ENCODE measurements at regions not wholly inside any gene's neighbourhood (a gene's known extent, or its start where the extent isn't known, plus 50 kb on each side); places are given as distances from the start of the nearest gene placed in this dataset.

DNA sequence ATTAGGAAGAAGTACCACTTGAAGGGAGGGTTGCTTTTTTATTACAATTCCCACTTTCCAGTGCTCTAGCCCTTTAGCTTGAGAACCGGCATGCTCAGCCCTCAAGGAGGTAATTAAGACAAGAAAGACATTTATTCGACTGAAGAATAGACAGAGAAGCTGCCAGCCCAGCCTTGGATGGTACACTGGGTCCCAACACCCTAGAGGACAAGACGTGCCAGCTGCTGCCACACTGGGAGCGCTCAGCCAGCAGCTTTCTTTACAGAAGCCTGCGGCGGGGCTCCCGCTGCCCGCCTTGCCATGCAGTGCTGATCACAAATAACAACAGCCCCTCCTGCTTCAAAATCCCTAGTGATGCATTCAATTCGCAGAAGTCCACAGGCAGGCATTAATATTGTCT, 746.3 kb upstream of the RAB6C start:
- Histone ChIP-seq H2AFZ (ENCODE audit: control insufficient read depth, low read length) (no peak overlapping the region), H3K27ac (ENCODE audit: control insufficient read depth, insufficient read depth, low read length) (no peak overlapping the region), H3K9ac (ENCODE audit: control insufficient read depth, extremely low read depth, insufficient read depth, low read length) (no peak overlapping the region), H3K9me3 (ENCODE audit: control insufficient read depth, low read depth, low read length) (no peaks in the 10 kb centered on the region), H3K27me3 (ENCODE audit: control insufficient read depth, extremely low read depth, insufficient read depth, low read length) (no peaks in the 10 kb centered on the region), H3K9me1 (ENCODE audit: control insufficient read depth, extremely low read depth, insufficient read depth, low read length) (no peaks in the 10 kb centered on the region), H3K4me1 (ENCODE audit: control insufficient read depth, extremely low read depth, insufficient read depth, low read length) (peaks cover 26% of the 10 kb centered on the region), H4K20me1 (ENCODE audit: control insufficient read depth, extremely low read depth, insufficient read depth, low read length) (no peaks in the 10 kb centered on the region), H3K4me3 (ENCODE audit: control insufficient read depth in 2 of 3, extremely low read depth in 1 of 3, insufficient read depth in 2 of 3, low read depth in 1 of 3, low read length in 3 of 3) (no peak overlapping the region), H3K4me2 (ENCODE audit: control insufficient read depth, extremely low read depth, insufficient read depth, low read depth, low read length) (no peak overlapping the region), H3K79me2 (ENCODE audit: control insufficient read depth, insufficient read depth, low read length) (no peaks in the 10 kb centered on the region), H3K36me3 (ENCODE audit: control insufficient read depth in 2 of 2, extremely low read depth in 1 of 2, insufficient read depth in 2 of 2, low read length in 2 of 2) (no peaks in the 10 kb centered on the region)
- TF ChIP-seq EZH2 (IDR thresholded peaks at IDR 0.05; ENCODE audit: low read length) = no peak
- TF ChIP-seq, protein P1, sequence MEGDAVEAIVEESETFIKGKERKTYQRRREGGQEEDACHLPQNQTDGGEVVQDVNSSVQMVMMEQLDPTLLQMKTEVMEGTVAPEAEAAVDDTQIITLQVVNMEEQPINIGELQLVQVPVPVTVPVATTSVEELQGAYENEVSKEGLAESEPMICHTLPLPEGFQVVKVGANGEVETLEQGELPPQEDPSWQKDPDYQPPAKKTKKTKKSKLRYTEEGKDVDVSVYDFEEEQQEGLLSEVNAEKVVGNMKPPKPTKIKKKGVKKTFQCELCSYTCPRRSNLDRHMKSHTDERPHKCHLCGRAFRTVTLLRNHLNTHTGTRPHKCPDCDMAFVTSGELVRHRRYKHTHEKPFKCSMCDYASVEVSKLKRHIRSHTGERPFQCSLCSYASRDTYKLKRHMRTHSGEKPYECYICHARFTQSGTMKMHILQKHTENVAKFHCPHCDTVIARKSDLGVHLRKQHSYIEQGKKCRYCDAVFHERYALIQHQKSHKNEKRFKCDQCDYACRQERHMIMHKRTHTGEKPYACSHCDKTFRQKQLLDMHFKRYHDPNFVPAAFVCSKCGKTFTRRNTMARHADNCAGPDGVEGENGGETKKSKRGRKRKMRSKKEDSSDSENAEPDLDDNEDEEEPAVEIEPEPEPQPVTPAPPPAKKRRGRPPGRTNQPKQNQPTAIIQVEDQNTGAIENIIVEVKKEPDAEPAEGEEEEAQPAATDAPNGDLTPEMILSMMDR (optimal IDR thresholded peaks at IDR 0.05 in 1 of 3, IDR thresholded peaks at IDR 0.05 in 1 of 3, conservative IDR thresholded peaks at IDR 0.05 in 1 of 3; ENCODE audit: extremely low read depth in 1 of 3, insufficient read depth in 2 of 3, low read length in 3 of 3) = no peak
- no peak for DNase-seq (ENCODE audit: low read depth, low spot score)
- no peak for FAIRE-seq
- dilution Hi-C loops (cut with MboI; ENCODE audit: extremely low pct_ligation_motif_present, low sequenced_read_pairs) = no loop called here

DNA sequence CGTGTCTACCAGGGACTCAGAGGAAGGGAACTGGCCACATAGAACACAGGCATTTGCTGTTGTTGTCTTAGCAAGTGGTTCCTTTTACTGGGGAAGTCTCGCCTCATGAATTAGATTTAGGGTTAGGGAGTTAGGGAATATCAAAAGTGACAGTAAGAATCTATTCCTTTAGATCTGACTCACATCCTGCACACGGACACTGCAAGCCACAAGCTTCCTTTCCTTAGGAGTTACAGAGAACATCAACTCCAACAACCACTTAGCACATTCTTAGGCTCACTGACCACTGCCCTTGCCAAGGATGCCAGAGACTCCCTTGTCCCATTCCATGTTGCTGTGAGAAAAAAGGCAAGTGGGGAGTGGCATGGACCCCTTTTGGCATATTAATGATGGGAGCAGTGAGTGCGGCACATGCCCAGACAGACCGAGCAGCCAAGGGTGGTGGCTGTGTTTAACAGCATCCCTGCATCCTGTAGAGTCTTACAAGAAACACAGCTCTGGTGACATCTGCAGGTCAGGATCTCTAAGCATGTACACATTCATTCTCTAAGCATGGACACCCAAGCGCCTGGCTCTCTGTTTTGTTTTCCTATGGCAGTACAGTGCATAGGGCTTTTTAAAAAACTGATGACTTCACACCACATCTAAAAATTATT, 745.6 kb upstream of the RAB6C start:
- no peak for DNase-seq (ENCODE audit: low read depth, low spot score)

More for the DNA sequence above, 745.6 kb upstream of the RAB6C start:
- Histone ChIP-seq H3K79me2 (ENCODE audit: control insufficient read depth, insufficient read depth, low read length) (no peaks in the 10 kb centered on the region), H3K4me1 (ENCODE audit: control insufficient read depth, extremely low read depth, insufficient read depth, low read length) (peaks cover 26% of the 10 kb centered on the region), H3K9me1 (ENCODE audit: control insufficient read depth, extremely low read depth, insufficient read depth, low read length) (no peaks in the 10 kb centered on the region), H3K4me2 (ENCODE audit: control insufficient read depth, extremely low read depth, insufficient read depth, low read depth, low read length) (peak overlapping the region; percentile 57), H3K27me3 (ENCODE audit: control insufficient read depth, extremely low read depth, insufficient read depth, low read length) (no peaks in the 10 kb centered on the region), H2AFZ (ENCODE audit: control insufficient read depth, low read length) (peak overlapping the region; percentile 58), H4K20me1 (ENCODE audit: control insufficient read depth, extremely low read depth, insufficient read depth, low read length) (no peaks in the 10 kb centered on the region), H3K4me3 (ENCODE audit: control insufficient read depth in 2 of 3, extremely low read depth in 1 of 3, insufficient read depth in 2 of 3, low read depth in 1 of 3, low read length in 3 of 3) (no peak overlapping the region), H3K27ac (ENCODE audit: control insufficient read depth, insufficient read depth, low read length) (no peak overlapping the region), H3K9ac (ENCODE audit: control insufficient read depth, extremely low read depth, insufficient read depth, low read length) (no peak overlapping the region), H3K9me3 (ENCODE audit: control insufficient read depth, low read depth, low read length) (no peaks in the 10 kb centered on the region), H3K36me3 (ENCODE audit: control insufficient read depth in 2 of 2, extremely low read depth in 1 of 2, insufficient read depth in 2 of 2, low read length in 2 of 2) (no peaks in the 10 kb centered on the region)
- FAIRE-seq = peak; percentile 78
- dilution Hi-C loops (cut with MboI; ENCODE audit: extremely low pct_ligation_motif_present, low sequenced_read_pairs) = no loop called here
- no peak for TF ChIP-seq EZH2 (IDR thresholded peaks at IDR 0.05; ENCODE audit: low read length)
- TF ChIP-seq, protein P1 (optimal IDR thresholded peaks at IDR 0.05 in 1 of 3, IDR thresholded peaks at IDR 0.05 in 1 of 3, conservative IDR thresholded peaks at IDR 0.05 in 1 of 3; ENCODE audit: extremely low read depth in 1 of 3, insufficient read depth in 2 of 3, low read length in 3 of 3) = peak; percentile 31 to 64 (median 36)
